HG02938 (cell line): ENCODE measurements at regions not wholly inside any gene's neighbourhood (a gene's known extent, or its start where the extent isn't known, plus 50 kb on each side); places are given as distances from the start of the nearest gene placed in this dataset.
"Not testable (repeated sequence)": the region's sequence is repeated elsewhere in the genome, so short reads cannot be mapped to it uniquely, and the experiment has no call there.

Experiments used
- ATAC-seq: cut with Tn5 transposase; IDR thresholded peaks from one replicate; pipeline ENCODE4 v1.9.1; 2021; ENCODE audit warnings: mild to moderate bottlenecking, moderate library complexity; ENCODE audit not compliant: unreplicated experiment

DNA sequence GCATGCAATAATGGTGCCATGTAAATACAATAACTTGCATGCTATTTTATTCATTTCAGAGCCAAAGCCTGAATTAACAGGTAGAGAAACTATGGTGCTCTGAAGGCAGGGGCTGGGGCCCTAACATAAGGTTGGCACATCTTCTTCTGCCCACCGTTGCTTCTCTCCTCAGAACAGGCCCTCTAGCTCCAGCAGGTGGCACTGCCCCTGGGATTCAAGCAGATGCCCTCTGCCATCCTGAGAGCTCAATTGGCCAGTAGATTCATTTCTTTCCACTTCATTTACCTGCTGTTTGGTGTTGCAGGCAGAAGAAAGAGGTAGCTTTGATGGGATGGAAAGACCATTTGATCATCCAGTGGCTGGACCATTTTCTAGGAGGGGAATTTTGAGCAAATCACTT, 130.5 kb downstream of the FOXB1 start:
- ATAC-seq: no peak

DNA sequence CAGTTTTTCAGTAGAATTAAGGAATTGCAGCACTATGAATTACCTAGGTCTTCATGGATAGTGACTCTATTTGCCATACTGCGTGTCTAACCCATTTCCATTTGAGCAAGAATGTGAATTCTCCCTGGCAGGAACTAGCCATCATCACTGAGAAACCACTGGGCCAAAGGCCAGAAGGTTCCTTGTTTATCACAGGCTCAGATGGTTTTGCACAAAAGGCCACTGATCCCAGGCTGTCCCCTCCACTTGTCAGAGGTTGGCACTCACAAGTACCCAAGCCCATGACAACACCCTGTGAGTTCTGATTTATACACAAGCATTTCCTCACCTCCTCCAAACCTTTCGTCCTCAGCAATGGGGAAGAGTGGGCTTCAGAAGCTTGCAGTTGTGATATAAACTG, 131.8 kb downstream of the FOXB1 start:
- no peak for ATAC-seq

DNA sequence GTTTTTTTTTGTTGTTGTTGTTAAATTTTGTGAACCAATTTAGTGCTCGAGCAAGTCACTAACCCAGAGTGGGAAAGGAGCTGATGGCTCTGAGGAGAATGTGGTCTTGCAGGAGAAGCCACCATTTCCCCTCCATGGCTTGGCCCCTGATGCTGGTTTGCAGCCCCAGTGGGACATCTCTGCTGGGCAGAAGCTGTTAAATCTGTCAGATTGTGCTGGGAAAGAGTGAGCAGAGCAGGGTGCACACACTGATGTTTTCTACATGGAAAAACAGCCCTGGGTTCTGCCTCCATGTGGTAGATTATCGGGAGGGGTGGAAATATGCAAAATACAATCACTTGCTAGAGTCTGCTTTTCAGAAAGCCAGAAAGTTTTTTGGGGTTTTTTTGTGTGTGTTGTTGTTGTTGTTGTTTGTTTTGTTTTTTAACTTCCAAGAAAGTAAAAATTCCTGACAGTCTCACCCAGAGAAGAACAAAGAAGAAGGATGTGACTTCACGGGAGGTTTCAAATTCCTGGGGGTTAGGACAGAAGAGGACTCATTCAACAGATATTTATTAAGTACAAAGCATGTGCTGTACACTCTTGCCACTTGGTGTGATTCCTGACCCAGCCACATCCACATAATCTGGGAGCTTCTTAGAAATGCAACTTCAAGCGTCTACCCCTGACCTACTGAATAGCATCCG, 133.7 kb downstream of the FOXB1 start:
- no peak for ATAC-seq

DNA sequence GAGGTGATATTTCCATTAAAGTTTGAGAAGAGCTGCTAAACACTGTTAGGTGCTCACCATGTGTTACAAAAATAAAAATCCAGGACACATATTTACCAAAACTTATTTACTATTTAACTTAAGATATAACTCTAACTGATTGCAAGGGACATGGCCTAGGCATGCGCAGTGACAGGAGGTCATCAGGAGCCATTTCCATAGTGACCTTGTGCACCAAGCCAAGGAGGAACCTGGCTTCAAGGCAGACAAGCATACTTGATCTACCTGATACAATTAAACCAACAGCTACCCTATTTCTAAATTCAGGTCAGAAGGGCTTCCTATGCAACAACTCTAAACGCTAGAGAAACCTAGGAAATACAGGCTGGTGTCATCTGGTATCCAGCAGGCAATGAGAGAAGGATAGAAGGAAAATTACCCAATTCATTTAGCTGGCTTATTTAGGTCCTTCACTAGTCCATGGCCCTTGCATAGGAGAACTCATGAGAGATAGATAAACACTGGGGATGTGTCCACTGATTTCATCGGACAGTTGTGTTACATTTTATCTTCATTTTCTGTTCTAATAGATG, 134.4 kb downstream of the FOXB1 start:
- ATAC-seq: no peak

DNA sequence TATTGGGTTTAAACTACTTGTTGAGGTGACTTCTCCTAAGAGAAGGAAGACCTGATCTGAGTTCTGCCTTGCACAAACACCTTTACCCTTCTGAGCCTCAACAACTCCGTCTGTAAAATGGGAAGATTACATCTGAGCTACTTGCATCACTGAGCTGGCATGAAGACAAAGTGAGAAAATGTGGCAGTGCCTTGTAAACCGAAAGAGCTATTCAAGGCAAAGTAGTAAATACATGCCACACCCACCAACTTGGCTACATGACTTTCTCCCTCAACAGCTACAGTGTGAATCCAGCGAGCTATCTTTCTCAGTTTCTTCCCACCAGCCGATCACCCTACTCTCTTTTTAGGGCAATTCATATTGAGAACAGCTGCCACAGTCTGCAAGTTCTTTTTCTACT, 148.3 kb downstream of the FOXB1 start:
- no peak for ATAC-seq

DNA sequence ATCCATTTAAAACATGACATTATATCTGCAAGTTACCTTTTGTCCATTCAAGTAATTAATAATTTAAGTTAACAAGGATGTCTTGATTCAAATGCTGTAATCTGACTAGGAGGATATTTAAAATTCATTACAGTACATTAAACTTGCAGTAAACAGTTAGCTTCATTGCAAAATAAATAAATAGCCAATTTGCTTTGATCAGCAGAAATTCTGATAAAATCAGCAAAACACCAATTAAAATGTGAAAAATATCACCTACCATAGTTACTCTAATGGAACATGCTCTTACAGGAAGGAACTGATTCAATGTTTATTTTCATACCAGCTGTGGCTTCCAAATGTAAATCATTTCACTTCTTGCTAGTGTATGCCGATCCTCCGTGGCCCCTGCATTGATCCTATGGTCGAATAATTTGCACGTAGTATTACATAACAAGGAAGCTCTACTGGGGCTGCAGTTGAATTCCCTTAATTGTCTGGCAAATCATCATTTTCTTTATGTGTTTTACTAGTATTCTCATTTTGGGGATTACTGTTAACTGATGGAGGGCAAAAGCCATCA, 150.7 kb downstream of the FOXB1 start:
- no peak for ATAC-seq

DNA sequence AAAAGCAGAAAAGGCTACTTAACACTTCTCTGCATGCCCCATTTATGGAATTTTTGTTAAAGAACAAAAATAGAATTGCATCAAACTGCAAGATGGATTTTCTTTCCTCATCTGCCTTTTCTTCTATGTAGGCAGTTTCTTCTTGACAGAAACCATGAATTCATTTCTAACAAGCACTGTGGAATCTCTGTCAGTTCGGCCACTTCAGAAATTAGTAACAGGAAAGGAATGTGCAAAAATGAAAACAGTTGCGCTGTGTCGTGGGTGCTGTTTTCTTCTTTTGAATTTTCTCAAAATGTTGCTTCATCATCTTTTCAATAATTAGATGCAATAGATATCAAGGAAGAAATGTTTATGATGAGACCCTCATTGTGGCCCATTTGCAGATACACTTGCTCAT, 151.6 kb downstream of the FOXB1 start:
- no peak for ATAC-seq

DNA sequence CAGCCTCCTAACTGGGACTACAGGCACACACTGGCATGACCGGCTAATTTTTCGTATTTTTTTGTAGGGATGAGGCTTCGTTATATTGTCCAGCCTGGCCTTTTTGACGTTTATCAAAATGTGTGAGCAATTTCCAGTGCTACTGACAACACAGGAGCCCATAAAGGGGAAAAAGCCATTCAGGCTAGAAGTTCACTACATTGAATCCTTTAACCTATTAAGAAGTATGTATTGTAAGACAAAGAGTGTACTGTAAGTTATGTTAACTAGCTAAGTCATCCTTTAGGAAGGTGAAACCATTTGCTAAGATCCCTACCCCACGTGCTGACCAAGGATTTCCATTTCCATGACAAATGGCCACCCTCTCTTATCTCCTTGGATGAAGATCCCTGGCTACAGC, 156.8 kb downstream of the FOXB1 start:
- no peak for ATAC-seq

DNA sequence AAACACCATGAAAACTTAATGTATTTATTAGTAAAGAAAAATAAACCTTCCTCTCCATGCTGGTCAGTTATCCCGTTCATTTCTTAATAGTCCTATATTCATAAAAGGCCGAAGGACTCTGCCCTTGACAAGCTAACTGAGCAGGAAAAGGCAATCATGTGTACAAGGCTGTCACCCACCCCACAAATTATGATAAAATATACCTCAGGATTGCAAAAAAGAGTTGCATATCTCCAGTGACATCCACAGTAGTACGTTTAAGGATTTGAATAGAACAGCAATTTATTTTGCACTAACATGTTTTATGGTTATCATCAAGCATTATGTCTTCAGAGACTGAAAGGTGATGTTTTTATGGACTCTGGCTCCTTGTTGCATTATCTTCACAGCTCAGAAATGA, 157.6 kb downstream of the FOXB1 start:
- ATAC-seq: no peak

DNA sequence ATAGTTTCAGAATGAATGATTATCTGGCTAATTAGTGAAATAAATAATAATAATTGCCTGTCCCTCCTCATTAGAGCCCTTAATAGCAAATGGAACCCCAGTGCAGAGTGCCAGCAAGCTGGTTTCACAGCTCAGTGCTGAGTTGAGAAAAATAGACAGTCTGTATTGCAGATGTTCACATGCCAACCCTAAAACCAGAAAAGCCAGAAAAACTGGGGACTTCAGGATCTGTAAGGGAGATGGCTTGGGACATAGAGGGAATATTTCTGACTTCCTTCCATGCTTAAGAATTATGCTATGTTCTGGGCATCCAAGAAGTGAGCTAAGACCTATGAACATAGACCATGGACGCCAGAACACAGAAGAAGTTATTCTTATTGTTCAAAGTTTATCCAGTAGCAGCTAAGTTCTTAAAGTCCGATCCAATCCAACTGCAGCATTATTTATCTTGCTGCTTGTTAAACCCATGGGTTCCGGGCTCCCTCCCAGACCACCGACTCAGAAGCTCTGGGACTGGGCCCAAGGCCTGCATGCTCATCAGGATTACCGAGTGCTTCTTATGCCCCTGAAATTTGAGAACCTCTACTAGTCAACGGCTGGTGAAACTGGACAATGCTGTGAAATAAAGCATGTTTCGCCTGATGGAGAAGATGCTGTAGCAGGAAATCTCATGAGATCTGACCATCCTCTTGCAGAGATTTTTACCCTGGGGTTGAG, 158.3 kb downstream of the FOXB1 start:
- ATAC-seq: no peak

DNA sequence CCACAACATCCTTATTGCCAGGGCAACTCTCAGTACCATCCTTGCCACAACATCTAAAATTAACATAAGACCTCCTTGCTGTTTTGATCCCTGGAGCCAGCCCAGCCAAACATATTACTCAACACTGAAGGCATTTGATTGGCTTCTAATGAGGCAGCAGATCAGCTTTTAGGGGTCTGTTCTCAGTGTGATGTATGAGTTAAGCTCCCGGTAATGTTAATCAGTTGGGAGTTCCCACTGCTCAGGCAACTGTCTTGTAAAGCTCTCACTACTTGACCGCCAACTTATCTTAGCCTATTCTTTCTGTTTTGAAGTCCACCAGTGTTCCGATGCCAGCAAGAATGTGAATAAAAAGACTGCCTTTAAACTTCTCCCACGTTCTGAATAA, 158.9 kb downstream of the FOXB1 start:
- no peak for ATAC-seq

DNA sequence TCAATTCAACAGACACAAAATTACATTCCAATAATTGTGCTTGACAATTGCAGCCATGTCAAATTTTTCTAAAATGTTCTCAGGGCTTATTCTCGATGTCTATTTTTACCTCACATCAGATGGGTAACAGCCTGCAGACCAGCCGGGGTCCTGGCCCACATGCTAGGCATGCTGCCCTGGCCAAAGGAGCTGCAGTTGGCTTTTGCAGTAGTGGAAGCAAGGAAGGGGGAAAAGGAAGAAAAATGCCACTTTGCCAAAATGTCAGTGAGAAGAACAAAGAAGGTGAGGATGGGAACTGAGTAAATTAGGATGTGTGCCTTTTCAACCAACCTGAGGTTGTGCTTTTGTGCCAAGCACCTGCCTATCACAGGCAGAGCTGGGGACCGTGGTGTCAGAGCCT, 161.0 kb downstream of the FOXB1 start:
- no peak for ATAC-seq

DNA sequence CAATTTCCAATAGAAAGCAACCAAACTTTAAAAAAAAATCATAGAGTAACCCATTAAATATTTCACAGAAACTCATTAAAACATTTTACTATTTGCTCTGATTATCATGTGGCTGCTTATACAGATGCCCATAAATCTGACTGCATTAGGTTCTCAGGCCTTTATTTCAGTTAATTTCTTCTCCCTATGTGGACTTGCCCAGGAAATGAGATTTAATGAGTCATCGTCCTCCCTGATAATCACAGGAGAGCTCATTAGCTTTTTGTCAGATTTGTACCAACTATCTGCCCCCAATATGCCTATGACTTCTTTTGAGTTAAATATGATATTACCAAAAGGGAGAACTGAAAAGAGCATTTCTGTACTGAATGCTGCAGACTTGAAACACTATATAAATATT, 168.0 kb downstream of the FOXB1 start:
- no peak for ATAC-seq

DNA sequence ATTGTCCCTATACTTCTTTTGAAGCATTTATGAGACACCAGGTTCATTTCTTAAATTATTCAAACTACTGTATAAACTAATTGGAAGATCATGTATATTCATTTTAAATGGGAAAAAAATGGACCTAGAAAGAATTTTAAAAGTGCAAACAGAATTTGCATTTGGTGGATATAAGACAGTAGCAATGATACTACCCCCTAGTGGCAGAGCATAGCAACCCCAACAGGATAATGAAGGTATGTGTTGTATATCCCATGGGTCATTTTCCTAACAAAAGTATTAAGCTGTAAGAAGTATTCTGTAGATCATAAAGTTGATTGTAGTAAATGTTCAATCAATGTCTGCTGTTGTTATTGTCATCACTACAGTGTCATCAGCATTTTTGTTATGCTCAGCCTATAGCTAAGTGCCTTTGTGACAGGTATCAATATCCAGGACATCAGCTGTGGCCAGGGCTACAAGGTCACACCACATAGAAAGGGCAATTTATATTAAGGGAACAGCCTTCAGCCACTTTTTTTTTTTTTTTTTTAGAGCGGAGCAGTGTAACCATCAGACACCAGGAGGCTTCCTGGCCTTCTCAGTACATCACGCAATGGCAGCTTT, 175.8 kb downstream of the FOXB1 start:
- no peak for ATAC-seq

DNA sequence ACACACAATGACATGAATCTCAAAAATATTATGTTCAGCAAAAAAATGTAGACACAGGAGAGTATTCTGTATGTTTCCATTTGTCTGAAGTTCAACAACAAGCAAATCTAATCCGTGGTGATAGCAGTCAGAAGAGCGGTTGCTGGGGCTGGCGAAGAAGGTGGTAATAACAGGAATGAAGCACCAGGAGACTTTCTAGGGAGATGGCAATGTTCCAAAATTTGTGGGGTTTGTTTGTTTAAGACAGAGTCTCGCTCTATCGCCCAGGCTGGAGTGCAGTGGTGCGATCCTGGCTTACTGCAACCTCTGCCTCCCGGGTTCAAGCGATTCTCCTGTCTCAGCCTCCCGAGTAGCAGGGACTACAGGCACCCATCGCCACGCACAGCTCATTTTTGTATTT, 177.8 kb downstream of the FOXB1 start:
- not testable (repeated sequence) for ATAC-seq

DNA sequence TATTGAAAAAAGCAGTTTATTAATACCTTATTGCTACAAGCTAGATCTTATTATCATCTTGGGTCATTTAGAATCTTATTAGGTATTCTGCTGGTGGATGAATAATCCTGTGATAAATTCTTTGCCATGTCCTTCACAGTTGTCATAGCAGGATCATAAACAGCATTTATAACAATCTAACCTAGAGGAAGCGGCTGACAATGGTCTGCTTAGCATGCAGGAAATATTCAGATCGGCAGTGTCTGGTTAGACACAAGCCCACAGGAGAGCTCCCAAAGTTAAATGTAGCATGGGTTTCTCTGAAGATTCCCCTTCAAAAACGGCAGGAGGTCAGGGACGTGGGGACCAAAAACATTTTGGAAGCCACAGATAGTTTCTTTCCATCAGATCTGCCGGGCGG, 179.3 kb downstream of the FOXB1 start:
- ATAC-seq: no peak

DNA sequence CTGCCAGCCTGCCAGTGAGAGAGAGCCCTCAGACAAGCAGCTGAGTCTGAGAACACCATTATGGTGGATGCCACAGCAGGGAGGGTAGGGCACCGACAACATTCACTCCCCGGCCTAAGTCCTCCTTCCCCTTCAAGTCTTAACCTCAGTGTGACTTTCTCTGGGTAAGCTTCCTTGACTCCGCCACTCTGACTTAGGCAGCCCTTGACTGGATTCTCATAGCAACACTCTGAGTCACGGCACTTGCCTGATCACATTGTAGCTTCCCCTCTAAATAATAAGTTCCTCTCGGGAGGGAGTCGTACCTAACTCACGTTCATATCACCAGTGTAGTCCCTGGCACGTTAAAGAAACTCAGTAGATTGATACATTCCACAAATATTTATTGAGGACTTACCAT, 180.5 kb downstream of the FOXB1 start:
- ATAC-seq: no peak

DNA sequence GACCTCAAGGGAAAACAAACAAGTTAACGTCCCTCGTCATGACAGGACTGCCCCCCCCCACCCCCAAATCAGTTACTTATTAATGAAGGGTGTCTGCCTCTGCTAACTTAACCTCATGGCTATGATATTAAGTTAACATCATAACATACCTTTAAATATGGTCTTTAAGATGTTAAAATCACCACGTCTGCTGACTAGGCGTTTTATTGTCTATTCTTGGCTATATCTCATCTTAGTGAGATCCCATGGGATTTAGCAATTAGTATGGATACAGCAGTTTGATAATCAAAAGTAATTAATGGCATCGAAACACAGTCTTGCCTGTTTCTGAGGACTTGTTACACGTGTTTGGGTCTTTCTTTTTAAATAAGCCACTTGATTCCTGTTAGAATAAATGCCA, 186.9 kb downstream of the FOXB1 start:
- no peak for ATAC-seq

DNA sequence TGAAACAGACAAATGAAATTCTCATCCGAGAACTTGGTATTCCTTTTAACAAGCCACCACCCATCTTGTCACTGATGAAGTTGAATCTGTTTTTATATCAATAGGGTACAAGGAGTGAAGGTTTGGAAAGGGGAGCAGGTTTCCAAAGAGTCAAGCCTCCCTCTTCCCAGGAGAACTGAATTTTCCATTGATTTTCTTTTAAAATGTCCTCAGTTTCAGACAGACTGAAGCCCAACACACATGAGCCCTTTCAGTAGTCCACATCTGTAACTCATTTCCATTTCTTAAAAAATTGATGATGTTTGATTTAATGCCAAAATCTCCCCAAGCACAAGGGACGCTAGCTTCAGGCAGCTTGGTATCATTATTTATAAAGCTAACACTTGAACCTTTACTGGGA, 187.7 kb downstream of the FOXB1 start:
- ATAC-seq: no peak

DNA sequence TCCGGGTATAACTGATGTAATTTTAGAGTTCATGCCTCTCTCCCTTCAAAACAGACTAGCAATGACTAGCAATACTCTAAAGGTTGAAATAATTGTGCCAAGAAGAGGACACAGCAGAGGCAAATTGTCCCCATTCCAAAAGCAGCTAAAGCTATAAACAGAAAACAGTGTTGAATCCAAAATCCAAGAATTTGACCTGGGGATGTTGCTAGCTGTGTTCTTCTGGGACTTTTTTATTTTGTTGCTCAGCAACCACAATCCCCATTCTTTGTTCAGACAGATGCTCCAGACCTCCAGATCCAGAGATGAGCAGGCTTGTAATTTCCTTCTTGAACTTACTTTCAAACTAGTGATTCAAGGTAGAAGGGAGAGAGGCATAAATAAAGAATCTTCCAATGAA, 191.5 kb downstream of the FOXB1 start:
- ATAC-seq: no peak

DNA sequence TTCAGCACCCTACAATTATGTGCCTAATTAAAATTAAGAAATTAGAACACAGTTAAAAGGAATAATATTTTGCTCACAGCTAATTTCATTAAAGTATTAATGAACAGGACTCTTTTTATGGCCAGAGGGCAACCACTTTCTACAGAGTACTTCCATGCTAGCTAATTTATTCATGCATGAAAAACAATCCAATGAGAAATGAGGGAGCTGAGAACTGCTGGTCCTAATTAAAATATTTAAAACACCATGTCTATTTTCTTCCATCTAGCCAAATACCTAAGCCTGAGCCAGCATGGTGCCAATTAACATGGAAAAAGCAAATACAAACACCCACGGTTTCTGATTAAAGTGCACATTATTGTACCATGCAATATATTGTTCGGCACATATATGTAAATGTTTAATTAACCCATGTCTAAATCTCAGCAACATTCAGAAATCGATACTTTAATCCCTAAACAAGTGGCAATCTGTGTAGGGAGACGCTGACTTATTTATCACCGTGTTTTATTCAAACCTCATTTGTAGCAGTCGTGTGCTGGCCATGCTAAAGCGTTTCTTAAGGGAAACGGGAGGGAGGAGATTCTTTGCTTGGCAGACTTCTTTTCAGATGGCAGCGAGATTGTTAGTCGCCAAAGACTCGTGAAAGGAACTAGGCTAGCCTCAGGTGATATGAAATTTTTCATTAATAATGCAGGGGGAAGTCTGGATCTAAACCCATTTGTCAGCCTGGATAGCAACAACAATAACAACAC, 193.5 kb downstream of the ANXA2 start:
- ATAC-seq: no peak
